PC-9 (cell line): ENCODE measurements at regions not wholly inside any gene's neighbourhood (a gene's known extent, or its start where the extent isn't known, plus 50 kb on each side); places are given as distances from the start of the nearest gene placed in this dataset.

Source experiments
- BruUV-seq: library from RNA; stranded (reverse); fragments of 400-500 nt; replicated peaks from 2 replicates; lab custom pipeline; 2021; lab: Mats Ljungman, UMichigan
- CTCF ChIA-PET: fragments of 300-600 bp; sonication (Branson Sonifier 250); formaldehyde crosslinking; loops from one replicate; lab custom pipeline; 2022; ENCODE audit warnings: antibody characterized with exemption; lab: Charles Lee
- POLR2A ChIA-PET: fragments of 300-600 bp; sonication (Branson Sonifier 250); formaldehyde crosslinking; loops from one replicate; lab custom pipeline; 2022; ENCODE audit warnings: antibody characterized with exemption; ENCODE audit not compliant: unreplicated experiment; lab: Charles Lee
- DNase-seq, 2 experiments: peaks; one replicate each; pipeline versions ENCODE4 v3.0.0 to v3.0.0-alpha.2; 2015 to 2022; ENCODE audit warnings: mixed read lengths in 1 of 2
- H2AFZ ChIP-seq: fragments of 200-600 bp; sonication (generic); 2 replicates; pipeline ENCODE4 v1.8.1; 2017; ENCODE audit warnings: antibody characterized with exemption
- H3F3A ChIP-seq: fragments of 200-600 bp; sonication (generic); 2 replicates; pipeline ENCODE4 v1.8.1; 2017; ENCODE audit warnings: antibody characterized with exemption, mild to moderate bottlenecking, low read depth; ENCODE audit not compliant: insufficient read depth
- H3K27ac ChIP-seq: fragments of 200-600 bp; sonication (generic); 2 replicates; pipeline ENCODE4 v1.6.1; 2016; ENCODE audit warnings: mixed run types
- H3K27me3 ChIP-seq: fragments of 200-600 bp; sonication (generic); 2 replicates; pipeline ENCODE4 v1.6.1; 2016; ENCODE audit warnings: low read depth, mixed run types; ENCODE audit not compliant: insufficient read depth
- H3K36me3 ChIP-seq: fragments of 200-600 bp; sonication (generic); 2 replicates; pipeline ENCODE4 v1.6.1; 2016; ENCODE audit warnings: low read depth, mixed run types
- H3K4me1 ChIP-seq: fragments of 200-600 bp; sonication (generic); replicated peaks from 2 replicates; pipeline ENCODE4 v1.6.1; 2016; ENCODE audit warnings: mixed run types; ENCODE audit not compliant: insufficient read depth
- H3K4me2 ChIP-seq: fragments of 200-600 bp; sonication (generic); 2 replicates; pipeline ENCODE4 v1.6.1; 2017; ENCODE audit warnings: mixed run types
- H3K4me3 ChIP-seq: fragments of 200-600 bp; sonication (generic); 2 replicates; pipeline ENCODE4 v1.6.1; 2016; ENCODE audit warnings: mixed run types
- H3K79me2 ChIP-seq: fragments of 200-600 bp; sonication (generic); 2 replicates; pipeline ENCODE4 v1.6.1; 2017; ENCODE audit warnings: low read depth, mixed run types
- H3K9me2 ChIP-seq: fragments of 200-600 bp; sonication (generic); 2 replicates; pipeline ENCODE4 v1.8.1; 2017; ENCODE audit warnings: mild to moderate bottlenecking; ENCODE audit not compliant: insufficient read depth
- H3K9me3 ChIP-seq: fragments of 200-600 bp; sonication (generic); 2 replicates; pipeline ENCODE4 v1.8.1; 2016; ENCODE audit warnings: low read depth; ENCODE audit not compliant: insufficient read depth
- H4K20me1 ChIP-seq: fragments of 200-600 bp; sonication (generic); 2 replicates; pipeline ENCODE4 v1.8.1; 2017; ENCODE audit not compliant: insufficient read depth
- CTCF ChIP-seq: fragments of 200-600 bp; sonication (generic); conservative IDR thresholded peaks from 2 replicates; pipeline ENCODE4 v1.6.1; 2017; ENCODE audit warnings: mixed run types, antibody characterized with exemption, mild to moderate bottlenecking, moderate library complexity
- EZH2 ChIP-seq: fragments of 200-600 bp; sonication (generic); IDR thresholded peaks from 2 replicates; pipeline ENCODE4 v1.8.0; 2017; ENCODE audit warnings: antibody characterized with exemption, low read depth
- intact Hi-C: fragments of 100-400 bp; cut with micrococcal nuclease; formaldehyde crosslinking; loops from one replicate; pipeline ENCODE4 v1.10.0; 2022; ENCODE audit not compliant: unreplicated experiment

- Histone ChIP-seq H3K4me2 (no peak overlapping the region), H4K20me1 (no peaks in the 10 kb centered on the region), H3K36me3 (no peaks in the 10 kb centered on the region), H2AFZ (no peak overlapping the region), H3F3A (no peaks in the 10 kb centered on the region), H3K79me2 (no peaks in the 10 kb centered on the region), H3K27me3 (no peaks in the 10 kb centered on the region), H3K4me1 (no peaks in the 10 kb centered on the region), H3K9me3 (no peaks in the 10 kb centered on the region), H3K27ac (no peak overlapping the region), H3K9me2 (no peaks in the 10 kb centered on the region), H3K4me3 (no peak overlapping the region)
- intact Hi-C loops = no loop called here
- no peak for DNase-seq
- BruUV-seq = no TSS peak
- POLR2A ChIA-PET = no interaction called here
- TF ChIP-seq CTCF = no peak
- TF ChIP-seq EZH2 = no peak
- CTCF ChIA-PET = no interaction called here
Measured at GRCh38 chr5:39877479-39877878, 452.7 kb upstream of the DAB2 start.

GRCh38 chr5:39876146-39876545, 451.4 kb upstream of the DAB2 start:
- no peak for DNase-seq
- POLR2A ChIA-PET = no interaction called here
- no peaks in the 10 kb centered on the region for H3K4me1 ChIP-seq
- no peak overlapping the region for H3K27ac ChIP-seq
- no peak for TF ChIP-seq EZH2
- no peak for TF ChIP-seq CTCF
- no peaks in the 10 kb centered on the region for H3F3A ChIP-seq
- H3K9me3 ChIP-seq = no peaks in the 10 kb centered on the region
- no peak overlapping the region for H3K4me2 ChIP-seq
- no peaks in the 10 kb centered on the region for H3K27me3 ChIP-seq
- CTCF ChIA-PET = no interaction called here
- no peak overlapping the region for H3K4me3 ChIP-seq
- H3K79me2 ChIP-seq = no peaks in the 10 kb centered on the region
- intact Hi-C loops = no loop called here
- H3K36me3 ChIP-seq = no peaks in the 10 kb centered on the region
- H3K9me2 ChIP-seq = no peaks in the 10 kb centered on the region
- H4K20me1 ChIP-seq = no peaks in the 10 kb centered on the region
- H2AFZ ChIP-seq = no peak overlapping the region
- no TSS peak for BruUV-seq

GRCh38 chr5:39870137-39870536, 445.4 kb upstream of the DAB2 start:
- Histone ChIP-seq H3K27ac (no peak overlapping the region), H3K79me2 (no peaks in the 10 kb centered on the region), H3K4me1 (no peaks in the 10 kb centered on the region), H3K4me3 (no peak overlapping the region), H3K9me3 (0 out of 2 replicates have a peak, but pooled peaks cover 3% of the 10 kb centered on the region), H3K27me3 (no peaks in the 10 kb centered on the region), H3F3A (no peaks in the 10 kb centered on the region), H2AFZ (no peak overlapping the region), H3K36me3 (no peaks in the 10 kb centered on the region), H4K20me1 (no peaks in the 10 kb centered on the region), H3K9me2 (no peaks in the 10 kb centered on the region), H3K4me2 (no peak overlapping the region)
- CTCF ChIA-PET = no interaction called here
- intact Hi-C loops = no loop called here
- DNase-seq = no peak
- POLR2A ChIA-PET = interaction anchor here (0.6 kb wide), 1 partner anchor 12 kb away, joined by 5 read pairs; no protein-coding TSS in a partner anchor
- no TSS peak for BruUV-seq
- TF ChIP-seq EZH2 (no peak), CTCF (no peak)
